ENCODE measurements at regions not wholly inside any gene's neighbourhood (a gene's known extent, or its start where the extent isn't known, plus 50 kb on each side); places are given as distances from the start of the nearest gene placed in this dataset.

GRCh38 chr9:84190411-84190810 lies 150.1 kb downstream of the SLC28A3 start:
- no peaks in the 10 kb centered on the region for H3K36me3 ChIP-seq
- H3K4me3 ChIP-seq, result no peak overlapping the region
- DNase-seq, result no peak
- H3K9me3 ChIP-seq, result no peaks in the 10 kb centered on the region
- no peaks in the 10 kb centered on the region for H3K27me3 ChIP-seq
- 88 to 93% methylated on average over 2 of the region's 2 CpGs for WGBS, 2 donors
- TF ChIP-seq CTCF (IDR thresholded peaks at IDR 0.05) (no peak), EP300 (IDR thresholded peaks at IDR 0.05) (no peak)
- H3K4me1 ChIP-seq, result no peaks in the 10 kb centered on the region
- H3K27ac ChIP-seq, result no peak overlapping the region
- intact Hi-C loops (cut with DNase I), result no loop called here

GRCh38 chr9:84206801-84207370 lies 133.7 kb downstream of the SLC28A3 start:
- DNase-seq, result no peak
- 70 to 75% methylated on average over 9 of the region's 9 CpGs for WGBS, 2 donors
- intact Hi-C loops (cut with DNase I), result no loop called here
- Histone ChIP-seq H3K4me1 (peaks cover 0 to 8% (median 2%) of the 10 kb centered on the region in 4 donors), H3K4me3 (no peak overlapping the region), H3K27ac (no peak overlapping the region), H3K36me3 (no peaks in the 10 kb centered on the region), H3K9me3 (no peaks in the 10 kb centered on the region), H3K27me3 (no peaks in the 10 kb centered on the region)
- no peak for TF ChIP-seq POLR2A (IDR thresholded peaks at IDR 0.05)
- no peak for TF ChIP-seq POLR2AphosphoS5 (IDR thresholded peaks at IDR 0.05)
- TF ChIP-seq EP300 (IDR thresholded peaks at IDR 0.05), result no peak
- no peak for TF ChIP-seq CTCF (IDR thresholded peaks at IDR 0.05)

GRCh38 chr9:84207491-84207951 lies 133.0 kb downstream of the SLC28A3 start:
- H3K4me1 ChIP-seq, result peaks cover 0 to 8% (median 2%) of the 10 kb centered on the region in 4 donors
- H3K36me3 ChIP-seq, result no peaks in the 10 kb centered on the region
- no peaks in the 10 kb centered on the region for H3K9me3 ChIP-seq
- intact Hi-C loops (cut with DNase I), result no loop called here
- H3K27ac ChIP-seq, result no peak overlapping the region
- no peak for DNase-seq
- H3K27me3 ChIP-seq, result no peaks in the 10 kb centered on the region
- 53 to 72% methylated on average over 6 of the region's 6 CpGs for WGBS, 2 donors
- TF ChIP-seq EP300 (IDR thresholded peaks at IDR 0.05) (no peak), CTCF (IDR thresholded peaks at IDR 0.05) (no peak), POLR2A (IDR thresholded peaks at IDR 0.05) (no peak), POLR2AphosphoS5 (IDR thresholded peaks at IDR 0.05) (no peak)
- no peak overlapping the region for H3K4me3 ChIP-seq

GRCh38 chr9:84212246-84212645 lies 128.3 kb downstream of the SLC28A3 start:
- intact Hi-C loops (cut with DNase I), result no loop called here
- no peaks in the 10 kb centered on the region for H3K27me3 ChIP-seq
- H3K27ac ChIP-seq, result no peak overlapping the region
- 78 to 86% methylated on average over 3 of the region's 3 CpGs for WGBS, 2 donors
- peaks cover 0 to 2% (median under 1%) of the 10 kb centered on the region in 4 donors for H3K4me1 ChIP-seq
- DNase-seq, result no peak
- H3K4me3 ChIP-seq, result no peak overlapping the region
- H3K9me3 ChIP-seq, result no peaks in the 10 kb centered on the region
- no peak for TF ChIP-seq EP300 (IDR thresholded peaks at IDR 0.05)
- TF ChIP-seq POLR2A (IDR thresholded peaks at IDR 0.05), result no peak
- no peak for TF ChIP-seq CTCF (IDR thresholded peaks at IDR 0.05)
- TF ChIP-seq POLR2AphosphoS5 (IDR thresholded peaks at IDR 0.05), result no peak
- H3K36me3 ChIP-seq, result no peaks in the 10 kb centered on the region

- whole genome bisulfite sequencing, 2 donors, result 95 to 98% methylated on average over 2 of the region's 2 CpGs
- intact Hi-C loops (cut with DNase I), result no loop called here
- TF ChIP-seq EP300 (IDR thresholded peaks at IDR 0.05) (no peak), CTCF (IDR thresholded peaks at IDR 0.05) (no peak), POLR2AphosphoS5 (IDR thresholded peaks at IDR 0.05) (no peak), POLR2A (IDR thresholded peaks at IDR 0.05) (no peak)
These were observed 127.6 kb downstream of the SLC28A3 start for GRCh38 chr9:84212982-84213381.

More at GRCh38 chr9:84212982-84213381, 127.6 kb downstream of the SLC28A3 start:
- DNase-seq, result no peak
- H3K36me3 ChIP-seq, result no peaks in the 10 kb centered on the region
- no peak overlapping the region for H3K27ac ChIP-seq
- no peaks in the 10 kb centered on the region for H3K4me1 ChIP-seq
- H3K4me3 ChIP-seq, result no peak overlapping the region
- no peaks in the 10 kb centered on the region for H3K27me3 ChIP-seq
- no peaks in the 10 kb centered on the region for H3K9me3 ChIP-seq
